WTC11 (cell line): ENCODE measurements at regions not wholly inside any gene's neighbourhood (a gene's known extent, or its start where the extent isn't known, plus 50 kb on each side); places are given as distances from the start of the nearest gene placed in this dataset.

Experiments
- ATAC-seq: fragments of 200-7000 bp; cut with Tn5 transposase; 2 replicates; pipeline ENCODE4 v1.10.0; 2021; ENCODE audit warnings: mild to moderate bottlenecking, moderate library complexity
- CTCF ChIA-PET: fragments of 300-600 bp; sonication (Branson Sonifier 250); formaldehyde crosslinking; loops from one replicate; lab custom pipeline; 2021; ENCODE audit warnings: antibody characterized with exemption; lab: Charles Lee
- POLR2A ChIA-PET: fragments of 350-600 bp; sonication (Branson Sonifier 250); formaldehyde crosslinking; loops from one replicate; lab custom pipeline; 2021; ENCODE audit warnings: antibody characterized with exemption; lab: Charles Lee
- DNase-seq: peaks from one replicate; pipeline ENCODE4 v3.0.0; 2021; ENCODE audit warnings: low spot score
- H3K27ac Mint-ChIP-seq: 2 replicates; pipeline ENCODE4 v1.8.0; 2021; ENCODE audit warnings: mixed read lengths
- H3K27me3 Mint-ChIP-seq: 2 replicates; pipeline ENCODE4 v1.8.0; 2021; ENCODE audit warnings: low read depth, mild to moderate bottlenecking, moderate library complexity, mixed read lengths
- H3K36me3 Mint-ChIP-seq: 2 replicates; pipeline ENCODE4 v1.8.0; 2021; ENCODE audit warnings: mixed read lengths
- H3K4me1 Mint-ChIP-seq: 2 replicates; pipeline ENCODE4 v1.8.0; 2022; ENCODE audit warnings: mixed read lengths
- H3K4me3 Mint-ChIP-seq: 2 replicates; pipeline ENCODE4 v1.8.0; 2021; ENCODE audit warnings: mild to moderate bottlenecking, moderate library complexity, mixed read lengths
- H3K9me3 Mint-ChIP-seq: 2 replicates; pipeline ENCODE4 v1.8.0; 2021; ENCODE audit warnings: mixed read lengths
- ATF1 ChIP-seq: sonication (generic); formaldehyde crosslinking; IDR thresholded peaks from 2 replicates; pipeline ENCODE4 v1.8.1; 2023; ENCODE audit warnings: mild to moderate bottlenecking, moderate library complexity, missing genetic modification reagents
- ATF3 ChIP-seq: sonication (generic); formaldehyde crosslinking; conservative IDR thresholded peaks from 2 replicates; pipeline ENCODE4 v1.8.1; 2022; ENCODE audit warnings: mild to moderate bottlenecking, missing genetic modification reagents
- ATF6 ChIP-seq: sonication (generic); formaldehyde crosslinking; IDR thresholded peaks from 2 replicates; pipeline ENCODE4 v1.8.1; 2023; ENCODE audit warnings: mild to moderate bottlenecking, missing genetic modification reagents
- CDX4 ChIP-seq: fragments of 250-450 bp; sonication (Bioruptor Pico); IDR thresholded peaks from 2 replicates; pipeline ENCODE4 v1.9.0; 2021; ENCODE audit warnings: moderate library complexity, mild to moderate bottlenecking, inconsistent platforms, borderline replicate concordance
- ELF4 ChIP-seq: sonication (generic); formaldehyde crosslinking; IDR thresholded peaks from 2 replicates; pipeline ENCODE4 v1.8.1; 2022; ENCODE audit warnings: low read depth, mild to moderate bottlenecking, moderate library complexity, missing genetic modification reagents
- GABPB1 ChIP-seq: sonication (generic); formaldehyde crosslinking; IDR thresholded peaks from 2 replicates; pipeline ENCODE4 v1.8.1; 2023; ENCODE audit warnings: mild to moderate bottlenecking, missing genetic modification reagents
- HMGXB4 ChIP-seq: sonication (generic); formaldehyde crosslinking; IDR thresholded peaks from 2 replicates; pipeline ENCODE4 v1.8.1; 2023; ENCODE audit warnings: mild to moderate bottlenecking, moderate library complexity, missing genetic modification reagents
- KAT7 ChIP-seq: sonication (generic); formaldehyde crosslinking; IDR thresholded peaks from 2 replicates; pipeline ENCODE4 v1.8.1; 2023; ENCODE audit warnings: missing genetic modification reagents, mild to moderate bottlenecking, borderline replicate concordance
- NFYB ChIP-seq: sonication (generic); formaldehyde crosslinking; conservative IDR thresholded peaks from 2 replicates; pipeline ENCODE4 v1.8.0; 2022; ENCODE audit warnings: low read depth, missing genetic modification reagents
- NR2C2 ChIP-seq: sonication (generic); formaldehyde crosslinking; IDR thresholded peaks from 2 replicates; pipeline ENCODE4 v1.8.0; 2022; ENCODE audit warnings: mild to moderate bottlenecking, missing genetic modification reagents
- PREB ChIP-seq: sonication (generic); formaldehyde crosslinking; IDR thresholded peaks from 2 replicates; pipeline ENCODE4 v1.8.1; 2022; ENCODE audit warnings: mild to moderate bottlenecking, missing genetic modification reagents, moderate library complexity, borderline replicate concordance
- PRRX2 ChIP-seq: fragments of 250-450 bp; sonication (Bioruptor Pico); IDR thresholded peaks from 2 replicates; pipeline ENCODE4 v1.8.0; 2021; ENCODE audit warnings: mild to moderate bottlenecking
- SMAD3 ChIP-seq: sonication (generic); formaldehyde crosslinking; IDR thresholded peaks from 2 replicates; pipeline ENCODE4 v1.8.0; 2022; ENCODE audit warnings: missing genetic modification reagents, mild to moderate bottlenecking, borderline replicate concordance
- TEAD1 ChIP-seq: sonication (generic); formaldehyde crosslinking; IDR thresholded peaks from 2 replicates; pipeline ENCODE4 v1.8.0; 2022; ENCODE audit warnings: mild to moderate bottlenecking, missing genetic modification reagents
- TEAD4 ChIP-seq: sonication (generic); formaldehyde crosslinking; IDR thresholded peaks from 2 replicates; pipeline ENCODE4 v1.8.0; 2022; ENCODE audit warnings: mild to moderate bottlenecking, missing genetic modification reagents
- ZNF138 ChIP-seq: sonication (generic); formaldehyde crosslinking; conservative IDR thresholded peaks from 2 replicates; pipeline ENCODE4 v1.8.1; 2022; ENCODE audit warnings: mild to moderate bottlenecking, moderate library complexity, missing genetic modification reagents
- ZNF219 ChIP-seq: sonication (generic); formaldehyde crosslinking; IDR thresholded peaks from 2 replicates; pipeline ENCODE4 v1.8.0; 2023; ENCODE audit warnings: missing genetic modification reagents, mild to moderate bottlenecking, borderline replicate concordance
- ZNF281 ChIP-seq: sonication (generic); formaldehyde crosslinking; IDR thresholded peaks from 2 replicates; pipeline ENCODE4 v1.8.0; 2023; ENCODE audit warnings: mild to moderate bottlenecking, missing genetic modification reagents
- ZNF317 ChIP-seq: sonication (generic); formaldehyde crosslinking; IDR thresholded peaks from 2 replicates; pipeline ENCODE4 v1.8.1; 2023; ENCODE audit warnings: low read depth, mild to moderate bottlenecking, moderate library complexity, missing genetic modification reagents, borderline replicate concordance
- ZSCAN18 ChIP-seq: fragments of 250-450 bp; sonication (Bioruptor Pico); IDR thresholded peaks from 2 replicates; pipeline ENCODE4 v2.1.2; 2022; ENCODE audit warnings: mild to moderate bottlenecking, moderate library complexity

DNA sequence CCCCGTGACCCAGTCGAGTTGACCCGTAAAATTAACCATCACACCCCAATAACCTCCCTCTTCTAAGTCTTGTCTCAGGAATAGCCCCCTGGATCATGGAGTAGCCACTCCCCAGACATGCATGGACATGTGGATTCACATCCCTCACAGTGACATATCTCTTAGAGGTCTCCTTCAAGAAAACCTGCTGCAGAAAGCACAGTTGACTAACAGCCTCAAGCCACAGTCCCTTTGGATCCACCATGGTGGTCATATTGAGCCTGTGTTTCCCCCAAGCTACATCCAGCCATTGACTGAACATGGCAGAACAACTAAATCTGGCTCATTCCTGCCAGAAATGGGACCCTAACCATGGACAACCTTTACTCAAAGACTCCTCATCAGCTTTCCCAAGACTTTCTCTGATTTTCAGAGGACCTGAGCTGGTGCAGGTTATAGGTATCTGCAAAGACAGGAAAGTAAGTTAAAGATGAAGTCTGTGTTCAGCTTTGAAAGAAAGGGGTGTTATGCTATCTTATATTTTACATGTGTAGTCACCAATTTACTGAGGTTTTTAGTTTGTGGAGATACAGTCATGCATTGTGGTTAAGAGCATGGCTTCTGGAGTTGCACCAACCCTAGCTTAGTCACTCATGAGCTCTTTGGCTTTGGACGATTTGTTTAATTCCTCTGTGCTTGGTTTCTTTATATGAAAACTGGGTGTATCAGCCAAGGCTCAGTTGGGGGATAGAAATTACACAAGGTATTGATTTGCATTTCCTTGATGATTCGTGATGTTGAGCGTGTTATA is 219.1 kb downstream of the MYLK4 start:
- DNase-seq (no peak), ATAC-seq (no peak)
- Mint-ChIP-seq H3K36me3 (no peaks in the 10 kb centered on the region), H3K27ac (no peak overlapping the region), H3K4me1 (peaks cover 8% of the 10 kb centered on the region), H3K9me3 (peaks cover 28% of the 10 kb centered on the region), H3K27me3 (no peaks in the 10 kb centered on the region; the same call in 1 of the 2 replicates), H3K4me3 (no peak overlapping the region)
- ChIA-PET POLR2A (no interaction called here), CTCF (no interaction called here)
- TF ChIP-seq ZNF317 (CRISPR knock-in tag): no peak
- no peak for TF ChIP-seq ATF3 (CRISPR knock-in tag)

GRCh38 chr6:2529211-2529719 is 221.5 kb downstream of the MYLK4 start:
- Mint-ChIP-seq H3K4me3 (no peak overlapping the region), H3K27ac (no peak overlapping the region), H3K9me3 (peaks cover 45% of the 10 kb centered on the region), H3K36me3 (peaks cover 5% of the 10 kb centered on the region), H3K27me3 (peaks cover 2% of the 10 kb centered on the region; the same call in 1 of the 2 replicates), H3K4me1 (peaks cover 8% of the 10 kb centered on the region)
- ChIA-PET POLR2A (no interaction called here), CTCF (no interaction called here)
- TF ChIP-seq CDX4 (CRISPR knock-in tag) (no peak), NFYB (CRISPR knock-in tag) (no peak), ATF3 (CRISPR knock-in tag) (no peak), TEAD1 (CRISPR knock-in tag) (no peak), PREB (CRISPR knock-in tag) (no peak), GABPB1 (CRISPR knock-in tag) (no peak), ATF6 (CRISPR knock-in tag) (no peak), ZSCAN18 (CRISPR knock-in tag) (no peak), ZNF138 (no peak)
- DNase-seq (no peak), ATAC-seq (no peak)

- Mint-ChIP-seq H3K36me3 (peaks cover 12% of the 10 kb centered on the region), H3K27ac (no peak overlapping the region), H3K4me3 (no peak overlapping the region), H3K9me3 (peaks cover 53% of the 10 kb centered on the region), H3K4me1 (peaks cover 8% of the 10 kb centered on the region), H3K27me3 (peaks cover 3% of the 10 kb centered on the region; the same call in 1 of the 2 replicates)
- ChIA-PET CTCF (no interaction called here), POLR2A (no interaction called here)
- ATAC-seq: no peak
- DNase-seq: no peak
- TF ChIP-seq HMGXB4 (CRISPR knock-in tag) (no peak), ZNF219 (CRISPR knock-in tag) (no peak), ATF1 (CRISPR knock-in tag) (no peak), KAT7 (no peak), PRRX2 (no peak), SMAD3 (CRISPR knock-in tag) (no peak), ZNF281 (no peak), ELF4 (no peak), TEAD4 (no peak), NR2C2 (no peak)
Observed at GRCh38 chr6:2528156-2528555, 222.6 kb downstream of the MYLK4 start.
